HG03159 (cell line): ENCODE measurements at regions not wholly inside any gene's neighbourhood (a gene's known extent, or its start where the extent isn't known, plus 50 kb on each side); places are given as distances from the start of the nearest gene placed in this dataset.

Source experiments
- ATAC-seq: cut with Tn5 transposase; IDR thresholded peaks from one replicate; pipeline ENCODE4 v1.9.1; 2021; ENCODE audit warnings: mild to moderate bottlenecking, moderate library complexity; ENCODE audit not compliant: unreplicated experiment

DNA sequence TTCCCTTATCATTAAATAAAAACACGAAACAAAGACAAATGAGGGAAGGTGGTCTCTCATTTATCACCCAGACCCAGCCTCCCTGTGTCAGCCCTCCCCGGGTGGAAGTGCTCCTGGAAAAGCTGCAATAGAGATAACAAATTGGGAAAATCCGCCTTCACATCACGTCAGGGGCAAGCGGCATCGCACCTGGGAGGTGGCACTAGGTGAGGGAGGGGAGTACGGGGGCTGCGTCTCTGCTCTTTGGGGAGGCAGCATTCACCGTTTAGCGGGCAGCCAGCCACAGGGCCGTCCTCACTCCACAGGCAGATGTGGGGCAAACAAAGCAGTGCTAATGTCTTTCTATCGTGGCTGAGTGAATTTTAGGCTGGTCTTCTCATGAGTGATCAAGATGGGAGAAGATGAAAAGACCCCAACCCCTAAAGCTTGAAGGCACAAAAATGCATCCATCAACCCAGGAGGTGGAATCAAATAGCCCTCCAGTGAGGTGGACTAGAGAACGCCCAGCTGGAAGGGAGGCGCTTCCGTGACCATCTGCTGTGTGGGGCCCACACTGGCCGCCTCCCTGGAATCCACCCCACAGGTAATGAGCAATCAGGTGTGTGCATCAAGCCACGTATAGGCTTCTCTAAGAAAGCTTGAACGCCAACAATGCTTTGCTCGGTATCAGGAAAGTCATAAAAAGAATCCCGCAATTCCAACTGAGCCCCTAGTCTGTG, 629.5 kb downstream of the BRD1 start:
- no peak for ATAC-seq

DNA sequence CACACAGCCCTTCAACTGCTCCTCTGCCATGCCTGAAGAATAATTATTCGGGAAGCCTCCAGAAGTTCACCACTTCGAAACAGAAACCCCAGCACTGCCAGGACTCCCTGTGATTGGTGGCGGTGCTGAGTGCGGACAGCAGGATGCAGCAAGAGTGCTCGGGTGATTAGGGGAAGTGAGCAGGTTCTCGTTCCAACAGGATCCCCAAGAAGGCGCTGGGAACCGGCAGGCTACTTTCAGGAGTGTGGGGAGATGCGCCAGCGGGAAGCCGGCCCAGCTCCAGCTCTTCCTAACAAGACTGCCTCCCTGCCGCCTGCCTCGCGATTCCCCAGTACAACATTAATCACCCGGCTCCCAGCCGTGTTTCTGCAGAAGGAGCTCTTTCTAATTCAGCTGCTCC, 630.2 kb downstream of the BRD1 start:
- ATAC-seq: no peak

DNA sequence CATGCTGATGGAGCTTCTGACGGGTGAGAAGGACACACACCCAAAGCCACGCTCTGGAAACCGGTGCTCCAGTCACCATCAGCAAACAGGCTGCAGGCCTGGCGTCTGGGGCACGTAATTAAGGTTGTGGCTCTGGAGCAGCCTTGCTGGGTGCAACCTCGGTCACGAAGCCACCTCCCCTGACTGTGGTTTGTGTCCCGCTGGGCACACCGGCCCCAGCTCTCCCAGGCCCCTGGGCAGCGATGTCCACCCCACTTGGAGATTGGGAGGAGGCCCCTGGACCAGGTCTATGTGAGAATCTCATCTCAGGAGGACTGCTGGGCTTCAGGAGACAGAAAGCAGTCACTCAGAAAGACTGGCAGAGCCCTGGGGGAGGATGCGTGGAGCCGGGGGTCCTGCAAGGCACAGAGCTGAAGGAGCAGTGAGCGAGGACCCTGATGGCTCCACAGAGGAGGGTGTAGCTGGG, 631.6 kb downstream of the BRD1 start:
- no peak for ATAC-seq

DNA sequence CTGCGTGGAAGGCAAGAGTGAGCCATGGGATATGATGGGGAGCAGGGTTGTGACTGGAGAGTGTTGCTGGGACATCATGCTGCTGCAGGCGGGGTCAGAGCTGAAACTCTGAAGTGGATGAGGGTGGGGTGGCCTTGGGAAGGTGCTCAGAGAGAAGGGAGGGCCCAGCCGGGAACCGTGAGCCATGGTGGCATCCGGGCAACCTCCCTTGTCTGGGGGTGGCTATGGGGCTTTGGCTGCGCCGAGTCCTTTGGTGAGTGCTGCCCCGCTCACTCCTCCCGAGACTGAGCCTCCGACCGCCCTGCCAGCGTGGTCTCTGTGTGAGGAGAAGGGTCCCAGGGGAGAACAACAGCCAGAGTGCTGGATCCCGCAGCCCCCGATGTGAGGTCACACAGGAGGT, 632.0 kb downstream of the BRD1 start:
- ATAC-seq: no peak

DNA sequence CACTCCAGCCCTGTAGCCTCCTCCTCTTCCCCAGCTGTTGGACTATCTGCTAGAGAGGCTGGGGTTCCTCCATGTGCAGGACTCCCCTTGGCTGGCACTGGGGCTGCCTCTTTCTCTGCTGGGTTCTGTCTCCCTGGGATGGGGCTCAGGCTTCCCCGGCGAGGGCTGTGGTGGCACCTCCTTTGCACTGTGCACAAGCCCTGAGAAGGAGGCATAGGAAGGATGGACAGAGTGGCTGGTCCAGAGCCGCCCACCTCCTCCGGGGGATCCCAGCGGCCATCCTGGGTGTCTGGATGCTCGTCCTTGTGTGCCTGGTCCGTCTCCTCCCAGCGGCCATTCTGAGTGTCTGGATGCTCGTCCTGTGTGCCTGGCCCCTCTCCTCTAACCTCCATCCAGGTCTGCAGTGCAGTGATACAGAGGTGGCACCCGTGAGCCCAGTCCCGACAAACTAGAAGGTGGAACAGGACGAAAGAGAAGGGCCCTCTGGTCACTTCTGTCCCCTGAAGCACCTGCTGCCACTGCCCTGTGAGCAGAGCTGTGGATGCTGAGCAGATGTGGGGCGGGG, 633.7 kb downstream of the BRD1 start:
- no peak for ATAC-seq

DNA sequence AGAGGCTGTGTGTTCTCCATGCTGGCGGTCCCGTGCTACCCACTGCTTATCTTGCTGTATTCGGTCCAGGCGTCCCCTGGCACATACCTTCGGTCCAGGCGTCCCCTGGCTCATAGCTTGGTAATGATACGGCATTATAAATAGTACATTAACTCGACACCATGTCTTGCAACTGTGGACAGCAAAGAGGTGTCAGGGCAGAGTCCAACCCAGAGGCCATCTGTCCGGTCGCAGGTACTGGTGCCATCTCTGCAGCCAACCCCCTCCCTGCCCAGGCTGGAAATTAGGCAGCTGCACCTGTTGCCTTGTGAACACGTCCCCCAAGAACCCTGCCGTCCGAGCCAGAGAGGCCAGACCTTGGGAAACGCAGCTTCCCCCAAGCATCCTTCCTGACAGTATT, 634.3 kb downstream of the BRD1 start:
- no peak for ATAC-seq

DNA sequence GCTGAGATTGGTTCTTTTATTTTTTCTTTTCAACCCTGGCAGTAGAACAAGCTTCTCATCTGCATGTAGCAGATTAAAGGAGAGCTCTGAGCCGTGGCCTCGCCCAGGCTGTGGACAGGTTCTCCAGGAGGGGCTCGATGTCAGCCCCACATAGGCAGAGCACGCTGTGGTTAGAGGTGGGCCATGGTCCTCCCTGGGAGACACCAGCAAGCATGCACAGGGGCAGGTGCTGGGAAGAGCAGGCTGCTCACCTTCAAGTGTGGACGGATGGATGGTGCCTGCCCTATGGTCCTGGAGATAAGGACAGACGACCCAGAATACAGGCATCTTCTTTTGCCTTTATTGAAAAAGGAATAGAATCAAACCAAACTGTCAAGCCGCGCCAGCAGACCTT, 634.8 kb downstream of the BRD1 start:
- ATAC-seq: no peak

DNA sequence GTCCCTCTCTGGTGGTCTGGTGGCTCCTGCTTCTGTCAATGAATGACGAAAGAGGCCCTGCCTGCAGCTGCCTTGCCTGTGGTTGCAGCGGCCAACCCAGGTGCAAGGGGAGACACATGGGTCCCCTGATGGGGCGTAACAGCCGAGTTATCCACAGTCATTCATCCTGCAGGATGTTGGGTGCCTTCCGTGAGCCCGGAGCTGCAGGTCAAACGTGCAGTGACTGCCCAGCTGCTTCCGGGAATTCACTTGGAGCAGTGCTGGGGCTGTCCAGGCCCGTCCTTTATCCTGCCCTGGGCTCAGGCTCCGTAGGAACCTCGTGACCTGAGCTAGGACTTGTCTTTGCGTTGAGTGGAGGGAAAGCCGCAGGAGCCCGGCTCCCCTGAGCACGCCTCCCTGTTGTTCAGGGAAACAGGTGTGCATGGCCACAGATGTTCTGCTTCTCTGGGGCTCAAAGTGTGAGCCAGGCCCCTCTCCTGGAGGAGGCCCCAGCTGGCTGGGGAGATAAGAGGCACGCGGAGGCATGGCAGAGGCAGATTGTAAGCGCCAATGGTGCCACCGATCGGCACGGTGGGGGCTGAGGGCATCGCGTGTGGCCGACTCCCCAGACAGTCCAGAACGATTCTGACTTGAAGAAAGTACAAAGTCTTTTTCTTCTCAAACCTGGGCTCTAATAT, 635.4 kb downstream of the BRD1 start:
- no peak for ATAC-seq

DNA sequence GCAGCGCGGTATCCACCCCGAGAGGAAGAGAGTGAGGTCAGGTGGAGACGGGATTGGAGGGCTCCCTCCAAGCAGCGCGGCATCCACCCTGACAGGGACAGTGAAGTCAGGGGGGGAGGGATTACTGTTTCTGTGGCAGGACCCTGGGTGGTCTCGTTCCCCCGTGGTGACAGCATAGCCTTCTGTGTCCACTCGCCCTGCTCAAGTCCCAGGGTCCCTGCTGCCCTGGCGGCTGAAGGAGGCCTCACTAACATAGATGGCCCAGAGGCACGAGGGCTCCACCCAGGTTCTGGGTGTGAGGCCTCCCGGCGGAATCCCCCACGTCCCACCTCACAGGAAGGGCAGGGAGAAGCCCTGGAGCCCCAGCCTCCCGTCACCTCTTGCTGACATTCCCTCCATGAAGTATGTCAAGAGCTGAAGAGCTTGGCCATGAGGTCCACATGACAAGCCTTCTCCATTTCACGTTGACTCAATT, 636.1 kb downstream of the BRD1 start:
- no peak for ATAC-seq

DNA sequence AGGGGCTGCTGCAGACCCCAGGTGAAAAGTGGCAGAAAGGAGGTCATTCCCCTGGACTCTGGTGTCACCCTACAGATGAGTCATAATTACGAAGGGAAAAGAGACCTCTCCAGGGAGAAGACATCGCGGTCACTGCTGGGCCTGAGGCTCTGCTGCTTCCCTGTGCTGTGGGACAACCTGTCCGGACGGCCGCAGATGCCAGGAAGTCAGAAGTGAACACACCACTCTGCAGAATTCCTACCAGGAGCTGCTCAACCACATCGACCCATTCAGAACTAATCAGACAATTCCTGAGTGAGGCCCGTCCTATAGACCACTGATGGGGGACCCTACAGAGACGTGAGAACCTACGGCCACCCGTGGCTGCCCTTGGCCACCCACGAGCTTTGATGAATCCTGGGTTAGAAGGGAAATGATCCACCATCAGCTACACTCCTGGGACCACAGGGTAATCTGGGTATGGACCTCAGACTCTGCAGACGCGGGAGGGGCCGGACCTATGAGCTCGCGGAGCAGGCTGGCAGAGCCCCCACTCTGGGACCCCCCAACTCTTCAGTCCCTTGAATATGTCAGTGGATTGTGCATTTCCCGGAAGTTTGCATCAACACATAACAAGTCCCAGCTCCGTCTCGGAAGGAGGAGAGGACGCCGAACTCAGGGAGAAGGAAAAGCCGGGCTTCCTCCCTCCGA, 636.7 kb downstream of the BRD1 start:
- no peak for ATAC-seq

DNA sequence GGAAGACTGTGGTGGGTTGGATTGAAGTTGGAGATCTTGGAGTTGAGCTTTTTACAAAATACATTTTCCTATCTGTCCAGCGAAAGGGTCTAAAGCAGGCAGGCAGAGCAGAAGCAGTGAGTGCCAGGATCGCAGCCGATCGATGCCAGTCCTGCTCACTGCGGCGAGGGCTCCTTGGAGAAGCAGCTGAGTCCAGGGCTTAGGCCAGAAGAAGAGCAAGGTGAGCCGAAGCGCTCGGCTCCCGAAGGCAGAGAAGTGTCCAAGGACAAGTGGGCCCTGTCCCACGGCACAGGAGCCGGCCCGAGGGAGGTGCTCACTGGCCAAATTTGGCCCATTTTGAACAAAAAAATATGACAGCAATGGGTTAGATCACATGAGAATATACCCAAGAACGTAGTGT, 637.8 kb downstream of the BRD1 start:
- no peak for ATAC-seq

DNA sequence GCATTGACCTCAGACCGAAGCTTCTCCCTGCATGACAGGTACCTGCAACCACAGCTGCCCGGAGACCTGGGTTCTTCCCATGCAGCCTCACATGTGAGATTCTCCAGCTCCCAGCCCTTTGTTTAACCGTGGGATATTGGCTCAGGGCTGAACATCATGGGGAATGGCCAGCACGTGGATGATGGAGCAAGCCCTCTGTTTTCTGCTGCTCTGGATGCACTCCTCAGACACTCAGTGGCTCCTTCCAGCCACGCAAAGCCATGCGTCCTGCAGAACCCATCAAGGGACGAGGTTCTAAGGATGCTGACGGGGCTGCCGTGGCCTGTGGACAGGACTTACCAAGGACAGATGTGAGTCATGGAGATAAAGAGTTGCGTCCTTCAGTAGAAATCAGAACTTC, 639.1 kb downstream of the BRD1 start:
- ATAC-seq: no peak

DNA sequence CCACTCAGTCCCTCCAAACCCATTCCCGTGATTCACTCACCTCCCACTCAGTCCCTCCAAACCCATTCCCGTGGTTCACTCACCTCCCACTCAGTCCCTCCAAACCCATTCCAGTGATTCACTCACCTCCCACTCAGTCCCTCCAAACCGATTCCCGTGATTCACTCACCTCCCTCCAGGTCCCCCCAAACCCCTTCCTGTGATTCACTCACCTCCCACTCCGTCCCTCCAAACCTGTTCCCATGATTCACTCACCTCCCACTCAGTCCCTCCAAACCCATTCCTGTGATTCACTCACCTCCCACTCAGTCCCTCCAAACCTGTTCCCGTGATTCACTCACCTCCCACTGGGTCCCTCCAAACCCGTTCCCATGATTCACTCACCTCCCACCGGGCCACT, 639.6 kb downstream of the BRD1 start:
- ATAC-seq: no peak

DNA sequence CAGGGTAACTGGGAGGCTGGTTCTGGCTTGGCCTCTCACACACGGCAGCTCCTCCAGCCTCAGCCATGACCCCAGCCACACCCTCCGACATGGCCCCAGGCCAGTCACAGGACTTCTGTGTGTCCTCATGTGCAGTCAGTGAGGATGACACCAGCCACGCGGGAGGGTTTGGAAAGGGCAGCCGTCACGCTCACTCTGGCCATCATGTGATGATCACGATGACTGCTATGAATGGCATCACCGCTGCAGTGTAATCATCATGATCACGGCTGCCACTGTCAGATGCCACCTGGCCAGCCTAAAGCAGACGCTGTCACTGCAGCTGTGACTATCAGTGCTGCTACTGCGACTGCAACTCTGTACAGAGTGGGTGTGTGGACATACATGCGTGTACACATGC, 640.9 kb downstream of the BRD1 start:
- ATAC-seq: no peak

DNA sequence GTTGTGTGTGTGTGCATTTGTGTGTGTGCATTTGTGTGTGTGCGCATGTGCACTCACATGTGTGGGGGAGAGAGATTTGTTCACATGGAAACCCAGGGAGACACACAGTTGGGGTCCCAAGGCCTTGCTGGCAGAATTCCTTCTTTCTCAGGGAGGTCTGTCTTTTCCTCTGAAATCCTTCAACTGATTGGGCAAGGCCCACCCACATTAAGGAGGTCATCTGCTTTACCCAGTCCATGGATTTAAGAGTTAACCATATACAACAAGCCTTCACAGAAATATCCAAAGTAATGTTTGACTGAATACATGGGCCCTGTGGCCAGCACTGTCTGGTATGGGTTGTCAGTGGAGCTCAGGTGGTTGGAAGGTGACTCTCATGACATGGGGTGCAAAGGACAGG, 641.4 kb downstream of the BRD1 start:
- no peak for ATAC-seq

DNA sequence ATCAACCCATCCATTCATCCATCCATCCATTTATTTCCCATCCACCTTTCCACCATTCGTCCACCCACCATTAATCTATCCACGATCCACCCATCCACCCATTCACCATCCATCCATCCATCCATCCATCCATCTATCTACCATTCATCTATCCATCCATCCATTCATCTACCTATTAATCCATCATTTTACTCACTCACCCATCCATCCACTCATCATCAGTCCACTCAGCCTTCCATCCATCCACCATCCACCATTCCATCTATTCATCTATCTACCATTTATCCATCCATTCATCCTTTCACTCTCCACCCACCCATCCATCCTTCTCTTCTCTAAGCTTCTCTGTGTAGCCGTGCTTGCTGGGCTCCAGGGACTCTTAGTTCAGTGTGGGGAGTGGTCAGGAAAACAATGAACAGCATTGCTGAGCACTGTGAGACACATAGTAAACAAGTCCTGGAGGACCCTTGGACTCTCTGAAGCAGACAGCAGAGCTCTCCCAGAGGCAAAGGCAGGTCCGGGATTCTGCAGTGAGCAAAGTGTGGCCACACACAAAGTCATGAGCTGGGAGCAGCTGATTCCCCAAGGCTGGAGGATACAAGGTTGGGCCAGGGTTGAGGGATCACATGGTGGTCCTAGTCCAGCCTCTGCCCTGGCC, 642.2 kb downstream of the BRD1 start:
- no peak for ATAC-seq

DNA sequence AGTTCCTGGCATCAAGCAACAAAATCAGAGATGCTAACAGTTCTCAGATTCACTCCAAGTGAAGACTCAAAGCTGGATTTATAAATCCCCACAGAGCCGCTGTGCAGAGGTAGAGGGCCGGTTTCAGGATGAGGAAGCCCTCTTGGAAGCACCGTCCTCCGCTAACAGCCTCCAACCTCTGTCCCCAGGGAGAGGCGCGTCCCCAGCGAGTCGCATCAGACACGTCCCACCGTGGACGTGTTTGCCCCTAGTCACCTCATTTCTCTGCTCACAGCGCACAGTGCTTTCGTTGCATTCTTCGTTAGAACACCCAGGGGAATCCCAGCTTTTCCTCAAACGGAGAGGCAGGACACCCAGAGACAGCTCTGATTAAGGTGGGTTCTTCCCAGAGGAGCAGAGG, 642.9 kb downstream of the BRD1 start:
- ATAC-seq: no peak

DNA sequence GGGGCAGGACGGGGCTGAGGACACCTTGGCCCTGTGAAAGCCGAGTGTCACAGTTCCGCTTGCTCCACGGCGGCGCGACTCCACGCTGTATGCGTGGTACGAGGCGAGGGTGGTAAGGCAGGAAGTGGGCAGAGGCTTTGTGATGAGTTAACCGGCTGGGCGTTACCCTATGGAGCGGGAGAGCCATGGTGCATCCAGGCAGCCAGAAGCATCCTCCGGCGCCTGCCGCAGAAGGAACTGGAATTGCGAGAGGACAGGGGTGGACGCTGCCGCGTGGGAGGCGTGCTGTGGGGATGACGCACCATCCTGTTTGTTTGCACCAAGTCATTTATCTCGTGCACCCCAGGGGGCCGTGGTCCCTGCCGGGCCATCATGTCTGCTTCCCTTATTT, 643.9 kb downstream of the BRD1 start:
- no peak for ATAC-seq

DNA sequence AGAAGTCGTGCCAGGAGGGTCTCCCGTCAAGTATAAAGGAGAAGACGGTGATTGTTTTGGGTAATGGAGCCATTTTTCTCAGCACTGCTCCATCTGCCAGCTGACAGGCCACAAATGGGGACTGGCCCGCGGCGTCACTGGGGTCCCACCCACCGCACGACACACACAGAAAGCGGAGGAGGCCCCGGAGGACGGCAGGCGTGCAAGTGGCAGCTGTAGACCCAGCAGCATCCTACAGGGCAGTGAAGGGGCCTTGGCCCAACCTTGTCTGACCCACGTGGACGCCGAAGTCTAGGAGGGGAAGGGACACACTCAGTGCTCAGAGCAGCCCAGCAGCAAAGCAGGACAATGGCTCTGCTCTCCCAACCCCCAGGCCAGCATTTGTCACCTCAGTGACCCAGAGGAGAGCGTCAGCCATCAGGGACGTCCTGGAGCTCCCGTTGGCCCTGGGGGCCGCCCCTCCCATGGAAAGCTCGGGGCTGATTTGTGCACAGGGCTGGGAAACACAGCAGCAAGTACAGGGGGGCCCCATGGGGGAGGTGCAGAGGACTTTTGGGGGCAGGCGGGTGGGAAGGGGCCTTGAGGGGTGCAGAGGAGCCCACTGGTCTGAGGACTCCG, 644.4 kb downstream of the BRD1 start:
- no peak for ATAC-seq

DNA sequence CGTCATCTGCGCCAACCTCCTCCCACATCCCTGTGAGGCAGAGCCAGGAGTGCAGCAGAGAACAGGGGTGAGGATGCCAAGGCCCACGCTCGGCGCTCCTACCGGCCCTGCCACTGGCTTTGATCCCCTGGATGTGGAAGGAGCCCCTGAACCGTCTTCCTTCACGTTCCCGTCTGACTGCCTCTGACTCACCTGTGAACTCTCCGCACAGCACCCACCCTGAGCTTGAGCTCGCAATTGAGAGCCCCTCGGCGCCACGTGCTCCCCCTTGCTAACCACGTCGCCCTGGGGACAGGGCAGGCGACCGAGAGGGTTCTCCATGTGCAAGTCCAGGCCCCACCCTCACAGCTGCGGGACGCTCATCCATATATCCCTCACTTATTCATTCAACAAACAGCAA, 645.3 kb downstream of the BRD1 start:
- ATAC-seq: no peak

DNA sequence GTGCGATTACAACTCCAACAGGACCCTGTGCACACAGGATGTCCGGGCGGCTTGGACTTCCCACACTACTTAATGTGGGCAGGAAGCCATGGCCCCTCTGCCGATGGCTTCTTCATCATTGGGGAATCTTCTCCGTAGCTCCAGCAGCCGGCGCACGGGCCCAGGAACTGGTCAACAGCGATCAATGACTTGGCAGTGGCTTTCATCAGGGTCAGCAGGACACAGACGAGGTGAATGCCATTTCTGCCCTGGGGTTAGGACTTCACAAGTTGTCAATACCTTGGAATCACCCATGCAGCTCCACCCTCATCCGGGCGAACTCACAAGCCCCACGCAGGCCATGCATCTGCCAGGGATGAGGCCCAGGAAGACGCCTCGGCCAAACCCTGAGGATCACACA, 645.7 kb downstream of the BRD1 start:
- ATAC-seq: no peak
